Panc1 (cell line): ENCODE measurements at regions not wholly inside any gene's neighbourhood (a gene's known extent, or its start where the extent isn't known, plus 50 kb on each side); places are given as distances from the start of the nearest gene placed in this dataset.

ENCODE experiments used
- ATAC-seq: fragments of 200-7000 bp; cut with Tn5 transposase; 2 replicates; pipeline ENCODE4 v1.9.1; 2020; ENCODE audit warnings: mild to moderate bottlenecking, moderate library complexity
- BruUV-seq: library from RNA; stranded (reverse); fragments of 400-500 nt; replicated peaks from 2 replicates; lab custom pipeline; 2021; lab: Mats Ljungman, UMichigan
- CTCF ChIA-PET: fragments of 300-600 bp; sonication (Branson Sonifier 250); formaldehyde crosslinking; loops from one replicate; lab custom pipeline; 2022; ENCODE audit warnings: antibody characterized with exemption; lab: Charles Lee
- POLR2A ChIA-PET: fragments of 300-600 bp; sonication (Branson Sonifier 250); formaldehyde crosslinking; loops from one replicate; lab custom pipeline; 2022; ENCODE audit warnings: antibody characterized with exemption; lab: Charles Lee
- DNase-seq: peaks from one replicate; pipeline ENCODE4 v3.0.0-alpha.2; 2010; ENCODE audit warnings: low read depth, low spot score
- H3K27ac ChIP-seq: 2 replicates; pipeline ENCODE4 v1.5.1; 2011; ENCODE audit warnings: mild to moderate bottlenecking, low read length, inconsistent platforms
- H3K27me3 ChIP-seq: fragments of 200-500 bp; sonication (Bioruptor generic); 2 replicates; pipeline ENCODE4 v1.6.0; 2014; ENCODE audit warnings: low read length, inconsistent platforms; ENCODE audit not compliant: control insufficient read depth, insufficient read depth
- H3K36me3 ChIP-seq: fragments of 200-500 bp; sonication (Bioruptor generic); 2 replicates; pipeline ENCODE4 v1.5.1; 2014; ENCODE audit warnings: inconsistent platforms, mild to moderate bottlenecking, low read length, moderate library complexity; ENCODE audit not compliant: control insufficient read depth, insufficient read depth
- H3K4me1 ChIP-seq: 2 replicates; pipeline ENCODE4 v1.5.1; 2011; ENCODE audit warnings: inconsistent platforms, mild to moderate bottlenecking, low read length, moderate library complexity; ENCODE audit not compliant: control insufficient read depth, insufficient read depth
- H3K4me3 ChIP-seq, 2 experiments: 2 replicates each; pipeline ENCODE4 v1.5.1; 2011 to 2012; ENCODE audit warnings: low read depth in 2 of 2, low read length in 2 of 2, mild to moderate bottlenecking in 2 of 2, inconsistent platforms in 1 of 2, moderate library complexity in 1 of 2
- H3K9me3 ChIP-seq: fragments of 200-500 bp; sonication (Bioruptor generic); 2 replicates; pipeline ENCODE4 v1.5.1; 2014; ENCODE audit warnings: low read depth, mild to moderate bottlenecking, inconsistent platforms, low read length, moderate library complexity; ENCODE audit not compliant: control insufficient read depth, insufficient read depth
- POLR2AphosphoS5 ChIP-seq: IDR thresholded peaks from 2 replicates; pipeline ENCODE4 v1.6.1; 2012; ENCODE audit warnings: mild to moderate bottlenecking, low read depth, low read length, moderate library complexity
- SIN3A ChIP-seq: IDR thresholded peaks from 2 replicates; pipeline ENCODE4 v1.6.1; 2012; ENCODE audit warnings: low read depth, mild to moderate bottlenecking, low read length, moderate library complexity, borderline replicate concordance; ENCODE audit not compliant: insufficient read depth
- TCF7L2 ChIP-seq: IDR thresholded peaks from 2 replicates; pipeline ENCODE4 v1.6.1; 2011; ENCODE audit warnings: mild to moderate bottlenecking, low read depth, low read length, inconsistent platforms
- in situ Hi-C: cut with HindIII; loops from 2 replicates; pipeline ENCODE4 v1.10.0; 2016; ENCODE audit warnings: low sequenced_read_pairs, low pct_unique_long_range_greater_than_20kb
- intact Hi-C: fragments of 100-400 bp; cut with micrococcal nuclease; formaldehyde crosslinking; loops from one replicate; pipeline ENCODE4 v1.10.0; 2022; ENCODE audit not compliant: unreplicated experiment
- TF ChIP-seq, protein P1 (sequence below), 2 experiments: IDR thresholded peaks; 2 replicates each; pipeline ENCODE4 v1.6.1; 2011 to 2012; ENCODE audit warnings: low read depth in 2 of 2, control low read depth in 1 of 2, low read length in 1 of 2, mild to moderate bottlenecking in 1 of 2, moderate library complexity in 1 of 2; ENCODE audit not compliant: insufficient read depth in 1 of 2
- TF ChIP-seq, protein P2 (sequence below): fragments of 450-650 bp; IDR thresholded peaks from 2 replicates; pipeline ENCODE4 v1.5.1; 2017; ENCODE audit warnings: mild to moderate bottlenecking

GRCh38 chr2:239461291-239462190 is 60.7 kb upstream of the HDAC4 start:
- Histone ChIP-seq H3K9me3 (no peaks in the 10 kb centered on the region), H3K27ac (no peak overlapping the region), H3K4me1 (no peaks in the 10 kb centered on the region), H3K36me3 (no peaks in the 10 kb centered on the region), H3K27me3 (no peaks in the 10 kb centered on the region; the same call in 1 of the 2 replicates), H3K4me3 (no peak overlapping the region)
- ATAC-seq, result no peak
- ChIA-PET POLR2A (no interaction called here), CTCF (no interaction called here)
- BruUV-seq, result no TSS peak
- no peak for TF ChIP-seq POLR2AphosphoS5
- no peak for TF ChIP-seq TCF7L2
- TF ChIP-seq, protein P1, sequence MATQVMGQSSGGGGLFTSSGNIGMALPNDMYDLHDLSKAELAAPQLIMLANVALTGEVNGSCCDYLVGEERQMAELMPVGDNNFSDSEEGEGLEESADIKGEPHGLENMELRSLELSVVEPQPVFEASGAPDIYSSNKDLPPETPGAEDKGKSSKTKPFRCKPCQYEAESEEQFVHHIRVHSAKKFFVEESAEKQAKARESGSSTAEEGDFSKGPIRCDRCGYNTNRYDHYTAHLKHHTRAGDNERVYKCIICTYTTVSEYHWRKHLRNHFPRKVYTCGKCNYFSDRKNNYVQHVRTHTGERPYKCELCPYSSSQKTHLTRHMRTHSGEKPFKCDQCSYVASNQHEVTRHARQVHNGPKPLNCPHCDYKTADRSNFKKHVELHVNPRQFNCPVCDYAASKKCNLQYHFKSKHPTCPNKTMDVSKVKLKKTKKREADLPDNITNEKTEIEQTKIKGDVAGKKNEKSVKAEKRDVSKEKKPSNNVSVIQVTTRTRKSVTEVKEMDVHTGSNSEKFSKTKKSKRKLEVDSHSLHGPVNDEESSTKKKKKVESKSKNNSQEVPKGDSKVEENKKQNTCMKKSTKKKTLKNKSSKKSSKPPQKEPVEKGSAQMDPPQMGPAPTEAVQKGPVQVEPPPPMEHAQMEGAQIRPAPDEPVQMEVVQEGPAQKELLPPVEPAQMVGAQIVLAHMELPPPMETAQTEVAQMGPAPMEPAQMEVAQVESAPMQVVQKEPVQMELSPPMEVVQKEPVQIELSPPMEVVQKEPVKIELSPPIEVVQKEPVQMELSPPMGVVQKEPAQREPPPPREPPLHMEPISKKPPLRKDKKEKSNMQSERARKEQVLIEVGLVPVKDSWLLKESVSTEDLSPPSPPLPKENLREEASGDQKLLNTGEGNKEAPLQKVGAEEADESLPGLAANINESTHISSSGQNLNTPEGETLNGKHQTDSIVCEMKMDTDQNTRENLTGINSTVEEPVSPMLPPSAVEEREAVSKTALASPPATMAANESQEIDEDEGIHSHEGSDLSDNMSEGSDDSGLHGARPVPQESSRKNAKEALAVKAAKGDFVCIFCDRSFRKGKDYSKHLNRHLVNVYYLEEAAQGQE (IDR thresholded peaks at IDR 0.05; ENCODE audit: insufficient read depth in 1 of 2, low read depth in 2 of 2, low read length in 1 of 2), result no peak
- TF ChIP-seq SIN3A, result no peak
- TF ChIP-seq, protein P2, sequence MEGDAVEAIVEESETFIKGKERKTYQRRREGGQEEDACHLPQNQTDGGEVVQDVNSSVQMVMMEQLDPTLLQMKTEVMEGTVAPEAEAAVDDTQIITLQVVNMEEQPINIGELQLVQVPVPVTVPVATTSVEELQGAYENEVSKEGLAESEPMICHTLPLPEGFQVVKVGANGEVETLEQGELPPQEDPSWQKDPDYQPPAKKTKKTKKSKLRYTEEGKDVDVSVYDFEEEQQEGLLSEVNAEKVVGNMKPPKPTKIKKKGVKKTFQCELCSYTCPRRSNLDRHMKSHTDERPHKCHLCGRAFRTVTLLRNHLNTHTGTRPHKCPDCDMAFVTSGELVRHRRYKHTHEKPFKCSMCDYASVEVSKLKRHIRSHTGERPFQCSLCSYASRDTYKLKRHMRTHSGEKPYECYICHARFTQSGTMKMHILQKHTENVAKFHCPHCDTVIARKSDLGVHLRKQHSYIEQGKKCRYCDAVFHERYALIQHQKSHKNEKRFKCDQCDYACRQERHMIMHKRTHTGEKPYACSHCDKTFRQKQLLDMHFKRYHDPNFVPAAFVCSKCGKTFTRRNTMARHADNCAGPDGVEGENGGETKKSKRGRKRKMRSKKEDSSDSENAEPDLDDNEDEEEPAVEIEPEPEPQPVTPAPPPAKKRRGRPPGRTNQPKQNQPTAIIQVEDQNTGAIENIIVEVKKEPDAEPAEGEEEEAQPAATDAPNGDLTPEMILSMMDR, result no peak
- intact Hi-C loops, result no loop called here
- in situ Hi-C loops, result no loop called here
- no peak for DNase-seq

GRCh38 chr2:239460780-239461179 is 60.0 kb upstream of the HDAC4 start:
- BruUV-seq, result no TSS peak
- Histone ChIP-seq H3K27me3 (no peaks in the 10 kb centered on the region; the same call in 1 of the 2 replicates), H3K9me3 (no peaks in the 10 kb centered on the region), H3K4me1 (no peaks in the 10 kb centered on the region), H3K27ac (no peak overlapping the region), H3K4me3 (no peak overlapping the region), H3K36me3 (no peaks in the 10 kb centered on the region)
- DNase-seq, result no peak
- intact Hi-C loops, result no loop called here
- no peak for ATAC-seq
- in situ Hi-C loops, result no loop called here
- ChIA-PET CTCF (no interaction called here), POLR2A (interaction anchor here (0.5 kb wide), 1 partner anchor 121 kb away, joined by 3 read pairs; no protein-coding TSS in a partner anchor)
- TF ChIP-seq SIN3A, result no peak
- TF ChIP-seq, protein P2, result no peak
